Activated B cell treated with CpG ODN at 0.5 μM for 24 hours (primary cell): ENCODE measurements at regions not wholly inside any gene's neighbourhood (a gene's known extent, or its start where the extent isn't known, plus 50 kb on each side); places are given as distances from the start of the nearest gene placed in this dataset.
"Not testable (repeated sequence)": the region's sequence is repeated elsewhere in the genome, so short reads cannot be mapped to it uniquely, and the experiment has no call there.

Source experiments
- ATAC-seq: fragments of 200-7000 bp; cut with Tn5 transposase; one replicate; pipeline ENCODE4 v1.10.0; 2021; ENCODE audit warnings: low read depth, mild to moderate bottlenecking, moderate library complexity
- CTCF ChIA-PET: fragments of 350-600 bp; sonication (Branson Sonifier 250); formaldehyde crosslinking; loops from one replicate; lab custom pipeline; 2021; ENCODE audit warnings: antibody characterized with exemption; lab: Charles Lee
- POLR2A ChIA-PET: fragments of 350-600 bp; sonication (Branson Sonifier 250); formaldehyde crosslinking; loops from one replicate; lab custom pipeline; 2021; ENCODE audit warnings: antibody characterized with exemption; lab: Charles Lee
- DNase-seq: peaks from one replicate; pipeline ENCODE4 v3.0.0; 2022
- H3K27ac Mint-ChIP-seq: one replicate; pipeline ENCODE4 v1.8.0; 2020; ENCODE audit warnings: mixed read lengths
- H3K27me3 Mint-ChIP-seq: one replicate; pipeline ENCODE4 v1.8.0; 2021; ENCODE audit warnings: mixed read lengths
- H3K36me3 Mint-ChIP-seq: one replicate; pipeline ENCODE4 v1.8.0; 2021; ENCODE audit warnings: low read depth, mixed read lengths
- H3K4me1 Mint-ChIP-seq: one replicate; pipeline ENCODE4 v1.8.0; 2021; ENCODE audit warnings: mixed read lengths
- H3K4me3 Mint-ChIP-seq: one replicate; pipeline ENCODE4 v1.8.0; 2020; ENCODE audit warnings: mild to moderate bottlenecking, mixed read lengths
- H3K9me3 Mint-ChIP-seq: one replicate; pipeline ENCODE4 v1.8.0; 2020; ENCODE audit warnings: mixed read lengths
- CTCF ChIP-seq: fragments of 200-600 bp; IDR thresholded peaks from one replicate; pipeline ENCODE4 v1.8.0; 2022; ENCODE audit warnings: antibody characterized with exemption, mild to moderate bottlenecking
- intact Hi-C: fragments of 100-400 bp; cut with micrococcal nuclease; formaldehyde crosslinking; loops from one replicate; pipeline ENCODE4 v1.15.1; 2024

DNA sequence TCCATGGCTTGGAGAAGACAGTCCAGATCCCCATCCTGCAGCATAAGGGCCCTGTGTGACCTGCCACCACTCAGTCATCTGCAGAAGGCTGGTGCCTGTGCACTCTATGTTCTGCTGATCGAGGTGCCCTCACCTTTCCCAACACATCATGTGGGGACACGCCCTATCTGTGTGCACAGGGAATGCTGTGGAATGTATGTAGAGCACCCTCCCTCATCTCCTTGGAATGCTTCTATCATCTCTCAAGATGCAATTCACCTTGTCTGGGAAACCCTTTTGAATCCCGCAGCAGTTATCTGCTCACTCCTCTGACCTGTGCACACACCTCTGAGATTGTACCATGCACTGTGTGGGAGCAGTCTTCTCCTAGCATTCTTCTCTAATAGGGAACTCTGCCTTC lies 207.2 kb upstream of the SSTR4 start:
- Mint-ChIP-seq H3K4me3 (no peak overlapping the region), H3K36me3 (no peaks in the 10 kb centered on the region), H3K9me3 (no peaks in the 10 kb centered on the region), H3K4me1 (no peaks in the 10 kb centered on the region), H3K27me3 (no peaks in the 10 kb centered on the region), H3K27ac (no peak overlapping the region)
- intact Hi-C loops: no loop called here
- ChIA-PET CTCF (no interaction called here), POLR2A (no interaction called here)
- DNase-seq (no peak), ATAC-seq (no peak)
- no peak for TF ChIP-seq CTCF

GRCh38 chr20:22829356-22829755 lies 205.8 kb upstream of the SSTR4 start:
- Mint-ChIP-seq H3K4me3 (no peak overlapping the region), H3K4me1 (no peaks in the 10 kb centered on the region), H3K36me3 (no peaks in the 10 kb centered on the region), H3K27ac (no peak overlapping the region), H3K9me3 (no peaks in the 10 kb centered on the region), H3K27me3 (no peaks in the 10 kb centered on the region)
- CTCF ChIA-PET: no interaction called here
- ATAC-seq: no peak
- intact Hi-C loops: no loop called here
- no peak for TF ChIP-seq CTCF
- DNase-seq: no peak
- POLR2A ChIA-PET: no interaction called here

DNA sequence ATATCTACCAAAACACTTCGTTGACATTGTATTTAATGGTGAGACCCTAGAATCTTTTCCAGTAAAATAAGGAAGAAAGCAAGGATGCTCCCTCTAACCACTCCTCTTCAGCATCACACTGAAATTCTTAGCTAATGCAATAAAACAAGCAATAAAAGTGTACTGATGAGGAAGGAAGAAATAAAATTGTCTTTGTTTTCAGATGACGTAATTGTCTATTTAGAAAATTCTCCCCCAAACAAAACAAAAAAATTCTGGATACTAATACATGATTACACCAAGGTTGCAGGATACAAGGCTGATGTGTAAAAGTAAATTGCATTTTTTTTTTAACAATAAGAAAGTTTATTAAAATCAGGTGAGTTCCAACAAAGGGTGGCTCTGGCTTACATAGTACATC lies 205.0 kb upstream of the SSTR4 start:
- ATAC-seq (no peak), DNase-seq (no peak)
- TF ChIP-seq CTCF: no peak
- no peak overlapping the region for H3K27ac Mint-ChIP-seq
- H3K27me3 Mint-ChIP-seq: no peaks in the 10 kb centered on the region
- intact Hi-C loops: no loop called here
- ChIA-PET CTCF (no interaction called here), POLR2A (no interaction called here)
- H3K9me3 Mint-ChIP-seq: no peaks in the 10 kb centered on the region
- H3K36me3 Mint-ChIP-seq: no peaks in the 10 kb centered on the region
- no peaks in the 10 kb centered on the region for H3K4me1 Mint-ChIP-seq
- H3K4me3 Mint-ChIP-seq: no peak overlapping the region

DNA sequence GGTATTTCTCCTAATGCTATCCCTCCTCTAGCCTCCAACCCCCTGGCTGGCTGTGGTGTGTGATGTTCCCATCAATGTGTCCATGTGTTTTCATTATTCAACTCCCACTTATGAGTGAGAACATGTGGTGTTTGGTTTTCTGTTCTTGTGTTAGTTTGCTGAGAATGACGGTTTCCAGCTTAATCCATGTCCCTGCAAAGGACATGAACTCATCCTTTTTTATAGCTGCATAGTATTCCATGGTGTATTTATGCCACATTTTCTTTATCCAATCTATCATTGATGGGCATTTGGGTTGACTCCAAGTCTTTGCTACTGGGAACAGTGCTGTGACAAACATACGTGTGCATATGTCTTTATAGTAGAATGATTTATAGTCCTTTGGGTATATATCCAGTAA lies 204.4 kb upstream of the SSTR4 start:
- H3K4me1 Mint-ChIP-seq, intact Hi-C loops, DNase-seq, POLR2A ChIA-PET, CTCF ChIA-PET, ATAC-seq, H3K4me3 Mint-ChIP-seq, H3K9me3 Mint-ChIP-seq, H3K27me3 Mint-ChIP-seq, H3K36me3 Mint-ChIP-seq, H3K27ac Mint-ChIP-seq: not testable (repeated sequence)

DNA sequence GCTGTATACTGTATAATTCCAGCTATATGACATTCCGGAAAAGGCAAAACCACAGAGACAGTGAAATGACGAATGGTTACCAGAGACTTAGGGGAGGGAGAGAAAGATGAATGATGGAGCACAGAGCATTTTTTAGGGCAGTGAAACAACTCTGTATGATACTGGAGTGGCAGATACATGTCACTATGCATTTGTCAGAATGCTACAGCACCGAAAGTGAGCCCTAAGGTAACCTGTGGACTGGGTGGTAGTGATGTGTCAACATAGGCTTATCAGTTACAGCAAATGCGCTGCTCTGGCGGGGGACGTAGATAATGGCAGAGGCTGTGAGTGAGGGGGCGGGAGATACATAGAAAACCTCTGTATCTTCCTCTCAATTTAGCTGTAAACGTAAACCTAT lies 201.3 kb upstream of the SSTR4 start:
- Mint-ChIP-seq H3K4me3 (no peak overlapping the region), H3K27me3 (peaks cover 3% of the 10 kb centered on the region), H3K36me3 (no peaks in the 10 kb centered on the region), H3K4me1 (no peaks in the 10 kb centered on the region), H3K27ac (no peak overlapping the region), H3K9me3 (no peaks in the 10 kb centered on the region)
- TF ChIP-seq CTCF: no peak
- DNase-seq: no peak
- POLR2A ChIA-PET: no interaction called here
- intact Hi-C loops: no loop called here
- ATAC-seq: no peak
- CTCF ChIA-PET: no interaction called here

GRCh38 chr20:22834651-22835256 lies 200.4 kb upstream of the SSTR4 start:
- Mint-ChIP-seq H3K36me3 (no peaks in the 10 kb centered on the region), H3K9me3 (no peaks in the 10 kb centered on the region), H3K4me1 (no peaks in the 10 kb centered on the region), H3K4me3 (no peak overlapping the region), H3K27ac (no peak overlapping the region), H3K27me3 (peaks cover 3% of the 10 kb centered on the region)
- intact Hi-C loops: no loop called here
- DNase-seq: no peak
- TF ChIP-seq CTCF: no peak
- CTCF ChIA-PET: no interaction called here
- no peak for ATAC-seq
- POLR2A ChIA-PET: no interaction called here
